ENCODE measurements at regions not wholly inside any gene's neighbourhood (a gene's known extent, or its start where the extent isn't known, plus 50 kb on each side); places are given as distances from the start of the nearest gene placed in this dataset.
A peak's percentile ranks its signal among the peaks of the same experiment; 100 is the strongest.
"Not testable (repeated sequence)": the region's sequence is repeated elsewhere in the genome, so short reads cannot be mapped to it uniquely, and the experiment has no call there.

GRCh38 chr1:38487396-38487795, 372.2 kb downstream of the RRAGC start:
- ATAC-seq (ENCODE audit: low read depth), result no peak
- Mint-ChIP-seq H3K4me1 (peaks cover 1% of the 10 kb centered on the region), H3K4me3 (no peak overlapping the region), H3K36me3 (no peaks in the 10 kb centered on the region), H3K27ac (no peak overlapping the region), H3K9me3 (no peaks in the 10 kb centered on the region), H3K27me3 (peaks cover 34% of the 10 kb centered on the region)
- POLR2A ChIA-PET, result interaction anchor here (0.6 kb wide), 1 partner anchor 11 kb away, joined by 4 read pairs; no protein-coding TSS in a partner anchor
- DNase-seq, result no peak

- Mint-ChIP-seq H3K36me3 (no peaks in the 10 kb centered on the region), H3K4me1 (peaks cover 1% of the 10 kb centered on the region), H3K27ac (no peak overlapping the region), H3K4me3 (no peak overlapping the region), H3K27me3 (peaks cover 41% of the 10 kb centered on the region), H3K9me3 (no peaks in the 10 kb centered on the region)
- DNase-seq, result no peak
- ATAC-seq (ENCODE audit: low read depth), result no peak
- POLR2A ChIA-PET, result no interaction called here
Observed at GRCh38 chr1:38486085-38486484, 373.5 kb downstream of the RRAGC start.

- POLR2A ChIA-PET, result no interaction called here
- ATAC-seq (ENCODE audit: low read depth) (no peak), DNase-seq (no peak)
- Mint-ChIP-seq H3K36me3 (no peaks in the 10 kb centered on the region), H3K4me3 (no peak overlapping the region), H3K27ac (no peak overlapping the region), H3K9me3 (peaks cover 6% of the 10 kb centered on the region), H3K27me3 (peaks cover 53% of the 10 kb centered on the region), H3K4me1 (peaks cover 1% of the 10 kb centered on the region)
Observed at GRCh38 chr1:38481871-38482826, 377.4 kb downstream of the RRAGC start.

GRCh38 chr1:38479662-38480061, 379.9 kb downstream of the RRAGC start:
- peaks cover 61% of the 10 kb centered on the region for H3K27me3 Mint-ChIP-seq
- POLR2A ChIA-PET; ATAC-seq (ENCODE audit: low read depth); H3K9me3 Mint-ChIP-seq; H3K4me3 Mint-ChIP-seq; DNase-seq; H3K27ac Mint-ChIP-seq; H3K4me1 Mint-ChIP-seq; H3K36me3 Mint-ChIP-seq: not testable (repeated sequence)

GRCh38 chr1:38477811-38478210, 381.8 kb downstream of the RRAGC start:
- Mint-ChIP-seq H3K4me1 (peaks cover 7% of the 10 kb centered on the region), H3K4me3 (no peak overlapping the region), H3K27me3 (peaks cover 59% of the 10 kb centered on the region), H3K36me3 (no peaks in the 10 kb centered on the region), H3K9me3 (peaks cover 6% of the 10 kb centered on the region), H3K27ac (no peak overlapping the region)
- ATAC-seq (ENCODE audit: low read depth) (no peak), DNase-seq (no peak)
- POLR2A ChIA-PET, result no interaction called here

- DNase-seq (no peak), ATAC-seq (ENCODE audit: low read depth) (no peak)
- Mint-ChIP-seq H3K36me3 (no peaks in the 10 kb centered on the region), H3K4me1 (peaks cover 7% of the 10 kb centered on the region), H3K27ac (no peak overlapping the region), H3K9me3 (peaks cover 6% of the 10 kb centered on the region), H3K4me3 (no peak overlapping the region), H3K27me3 (peaks cover 57% of the 10 kb centered on the region)
- POLR2A ChIA-PET, result no interaction called here
Observed at GRCh38 chr1:38476850-38477178, 382.8 kb downstream of the RRAGC start.

GRCh38 chr1:38476111-38476849, 383.3 kb downstream of the RRAGC start:
- peaks cover 7% of the 10 kb centered on the region for H3K4me1 Mint-ChIP-seq
- H3K36me3 Mint-ChIP-seq, result no peaks in the 10 kb centered on the region
- H3K9me3 Mint-ChIP-seq, result peaks cover 6% of the 10 kb centered on the region
- H3K27ac Mint-ChIP-seq, result no peak overlapping the region
- H3K4me3 Mint-ChIP-seq, result no peak overlapping the region
- ATAC-seq (ENCODE audit: low read depth) (no peak), DNase-seq (no peak)
- H3K27me3 Mint-ChIP-seq, result peaks cover 56% of the 10 kb centered on the region
- POLR2A ChIA-PET, result no interaction called here

- H3K27ac Mint-ChIP-seq, result no peak overlapping the region
- peaks cover 56% of the 10 kb centered on the region for H3K27me3 Mint-ChIP-seq
- peaks cover 6% of the 10 kb centered on the region for H3K9me3 Mint-ChIP-seq
- H3K4me1 Mint-ChIP-seq, result peaks cover 7% of the 10 kb centered on the region
- DNase-seq (no peak), ATAC-seq (ENCODE audit: low read depth) (no peak)
- POLR2A ChIA-PET, result no interaction called here
- H3K4me3 Mint-ChIP-seq, result no peak overlapping the region
- H3K36me3 Mint-ChIP-seq, result no peaks in the 10 kb centered on the region
Observed at GRCh38 chr1:38475624-38476005, 384.0 kb downstream of the RRAGC start.

- Mint-ChIP-seq H3K4me3 (peak overlapping the region; percentile 4), H3K27me3 (peaks cover 56% of the 10 kb centered on the region), H3K27ac (no peak overlapping the region), H3K4me1 (peaks cover 7% of the 10 kb centered on the region), H3K9me3 (peaks cover 6% of the 10 kb centered on the region), H3K36me3 (no peaks in the 10 kb centered on the region)
- ATAC-seq (ENCODE audit: low read depth), result no peak
- DNase-seq, result no peak
- POLR2A ChIA-PET, result no interaction called here
Observed at GRCh38 chr1:38474738-38475623, 384.6 kb downstream of the RRAGC start.

- H3K9me3 Mint-ChIP-seq, result no peaks in the 10 kb centered on the region
- no peaks in the 10 kb centered on the region for H3K4me1 Mint-ChIP-seq
- POLR2A ChIA-PET, result no interaction called here
Observed at GRCh38 chr1:38466487-38466886, 393.1 kb downstream of the RRAGC start.

GRCh38 chr1:38465460-38465859, 394.1 kb downstream of the RRAGC start:
- peaks cover 28% of the 10 kb centered on the region for H3K27me3 Mint-ChIP-seq
- no peaks in the 10 kb centered on the region for H3K9me3 Mint-ChIP-seq
- no peak overlapping the region for H3K4me3 Mint-ChIP-seq
- H3K36me3 Mint-ChIP-seq, result no peaks in the 10 kb centered on the region
- DNase-seq (no peak), ATAC-seq (ENCODE audit: low read depth) (no peak)
- POLR2A ChIA-PET, result no interaction called here
- no peaks in the 10 kb centered on the region for H3K4me1 Mint-ChIP-seq
- H3K27ac Mint-ChIP-seq, result no peak overlapping the region

More at GRCh38 chr1:38466487-38466886, 393.1 kb downstream of the RRAGC start:
- no peak for ATAC-seq (ENCODE audit: low read depth)
- Mint-ChIP-seq H3K27ac (no peak overlapping the region), H3K4me3 (no peak overlapping the region), H3K27me3 (peaks cover 29% of the 10 kb centered on the region), H3K36me3 (no peaks in the 10 kb centered on the region)
- DNase-seq, result no peak

- Mint-ChIP-seq H3K27me3 (peaks cover 34% of the 10 kb centered on the region), H3K36me3 (no peaks in the 10 kb centered on the region), H3K9me3 (no peaks in the 10 kb centered on the region), H3K4me1 (no peaks in the 10 kb centered on the region), H3K27ac (no peak overlapping the region), H3K4me3 (no peak overlapping the region)
- DNase-seq (no peak), ATAC-seq (ENCODE audit: low read depth) (no peak)
- POLR2A ChIA-PET, result no interaction called here
Observed at GRCh38 chr1:38464071-38464661, 395.4 kb downstream of the RRAGC start.

GRCh38 chr1:38463074-38463473, 396.5 kb downstream of the RRAGC start:
- POLR2A ChIA-PET, result no interaction called here
- DNase-seq, result no peak
- no peaks in the 10 kb centered on the region for H3K4me1 Mint-ChIP-seq
- H3K36me3 Mint-ChIP-seq, result no peaks in the 10 kb centered on the region
- H3K9me3 Mint-ChIP-seq, result no peaks in the 10 kb centered on the region
- H3K4me3 Mint-ChIP-seq, result no peak overlapping the region
- H3K27ac Mint-ChIP-seq, result no peak overlapping the region
- no peak for ATAC-seq (ENCODE audit: low read depth)
- peaks cover 33% of the 10 kb centered on the region for H3K27me3 Mint-ChIP-seq

All from activated naive CD8-positive, alpha-beta T cell treated with anti-CD3 and anti-CD28 coated beads, Interleukin-2, amount 10 ng/mL, durations not matched to agents 7 days and 5 days (primary cell).